ENCODE measurements at regions not wholly inside any gene's neighbourhood (a gene's known extent, or its start where the extent isn't known, plus 50 kb on each side); places are given as distances from the start of the nearest gene placed in this dataset.

GRCh38 chr14:98955741-98956070 is 316.3 kb downstream of the BCL11B start:
- ATAC-seq (no peak), DNase-seq (no peak)
- intact Hi-C loops (cut with DNase I), result no loop called here
- WGBS, 3 donors, result 85 to 92% (median 91%) methylated on average over 5 of the region's 5 CpGs
- Histone ChIP-seq H3K9me3 (no peaks in the 10 kb centered on the region), H3K27ac (no peak overlapping the region), H3K36me3 (ENCODE audit: insufficient read depth in 1 of 2, low read depth in 1 of 2) (no peaks in the 10 kb centered on the region), H3K4me1 (no peaks in the 10 kb centered on the region), H3K4me3 (no peak overlapping the region), H3K27me3 (ENCODE audit: insufficient read depth in 3 of 3, low read length in 2 of 3) (peaks cover 0 to 2% (median 0%) of the 10 kb centered on the region in 3 donors)
- no peak for TF ChIP-seq CTCF (IDR thresholded peaks at IDR 0.05)

- no peak for TF ChIP-seq CTCF (IDR thresholded peaks at IDR 0.05)
- Histone ChIP-seq H3K27ac (no peak overlapping the region), H3K9me3 (no peaks in the 10 kb centered on the region), H3K4me3 (no peak overlapping the region), H3K27me3 (ENCODE audit: insufficient read depth in 3 of 3, low read length in 2 of 3) (peaks cover 0 to 2% (median 0%) of the 10 kb centered on the region in 3 donors), H3K4me1 (no peaks in the 10 kb centered on the region), H3K36me3 (ENCODE audit: insufficient read depth in 1 of 2, low read depth in 1 of 2) (no peaks in the 10 kb centered on the region)
- intact Hi-C loops (cut with DNase I), result no loop called here
- no peak for DNase-seq
- 88 to 89% (median 88%) methylated on average over 7 of the region's 7 CpGs for WGBS, 3 donors
- ATAC-seq, result no peak
These were observed 315.8 kb downstream of the BCL11B start for GRCh38 chr14:98956181-98956580.

GRCh38 chr14:98956661-98957060 is 315.3 kb downstream of the BCL11B start:
- no peaks in the 10 kb centered on the region for H3K4me1 ChIP-seq
- peaks cover 0 to 2% (median 0%) of the 10 kb centered on the region in 3 donors for H3K27me3 ChIP-seq (ENCODE audit: insufficient read depth in 3 of 3, low read length in 2 of 3)
- no peak for TF ChIP-seq CTCF (IDR thresholded peaks at IDR 0.05)
- ATAC-seq, result no peak
- no peak for DNase-seq
- H3K27ac ChIP-seq, result no peak overlapping the region
- intact Hi-C loops (cut with DNase I), result no loop called here
- H3K36me3 ChIP-seq (ENCODE audit: insufficient read depth in 1 of 2, low read depth in 1 of 2), result no peaks in the 10 kb centered on the region
- no peak overlapping the region for H3K4me3 ChIP-seq
- no peaks in the 10 kb centered on the region for H3K9me3 ChIP-seq
- WGBS, 3 donors, result 72 to 80% (median 75%) methylated on average over 2 of the region's 2 CpGs

GRCh38 chr14:98957211-98958047 is 314.6 kb downstream of the BCL11B start:
- TF ChIP-seq CTCF (IDR thresholded peaks at IDR 0.05), result no peak
- intact Hi-C loops (cut with DNase I), result no loop called here
- no peaks in the 10 kb centered on the region for H3K4me1 ChIP-seq

More at GRCh38 chr14:98957211-98958047, 314.6 kb downstream of the BCL11B start:
- peak; percentile 59 to 68 (median 66) for ATAC-seq
- no peaks in the 10 kb centered on the region for H3K36me3 ChIP-seq (ENCODE audit: insufficient read depth in 1 of 2, low read depth in 1 of 2)
- DNase-seq, result peak; percentile 72 to 75
- no peak overlapping the region for H3K4me3 ChIP-seq
- 50 to 54% (median 51%) methylated on average over 20 of the region's 20 CpGs for WGBS, 3 donors
- H3K9me3 ChIP-seq, result no peaks in the 10 kb centered on the region
- no peak overlapping the region for H3K27ac ChIP-seq
- H3K27me3 ChIP-seq (ENCODE audit: insufficient read depth in 3 of 3, low read length in 2 of 3), result peaks cover 0 to 2% (median 0%) of the 10 kb centered on the region in 3 donors

All from psoas muscle (tissue), 7 donors.